ENCODE measurements at regions not wholly inside any gene's neighbourhood (a gene's known extent, or its start where the extent isn't known, plus 50 kb on each side); places are given as distances from the start of the nearest gene placed in this dataset.

DNA sequence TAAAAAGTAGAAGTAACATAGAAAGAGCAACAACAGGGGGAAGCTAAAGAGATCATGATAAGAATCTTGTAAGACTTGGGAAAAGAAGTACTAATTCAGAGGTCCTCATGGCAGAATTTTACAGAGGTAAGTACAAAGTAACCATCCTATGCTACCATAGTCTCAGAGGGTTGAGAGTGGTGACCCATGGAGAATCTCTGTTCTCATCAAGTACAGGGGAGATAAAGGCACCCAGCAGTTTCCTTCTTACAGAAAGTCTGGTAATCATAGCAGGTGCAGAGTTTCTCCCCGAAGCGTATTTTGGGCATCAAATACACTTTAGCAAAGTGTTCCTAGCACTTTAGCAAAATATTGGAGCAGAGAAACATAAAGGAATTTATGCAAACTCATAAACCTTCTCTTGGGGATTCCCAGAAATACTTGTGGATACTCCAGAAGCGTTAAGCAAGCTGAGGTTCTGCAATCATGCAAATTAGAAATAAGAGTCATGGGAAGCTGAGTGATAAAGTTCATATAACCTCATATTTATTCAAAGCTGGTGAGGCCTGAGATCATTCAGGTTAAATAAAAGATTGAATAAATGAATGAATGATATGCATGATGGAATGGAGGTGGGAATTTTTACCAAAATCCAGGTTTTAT lies 101.0 kb upstream of the SMC2 start:
- TF ChIP-seq CREB1 (CRISPR knock-in tag; IDR thresholded peaks at IDR 0.05; ENCODE audit: low read depth) (no peak), CTCF (conservative IDR thresholded peaks at IDR 0.05; ENCODE audit: low read depth in 2 of 2) (no peak), JUNB (IDR thresholded peaks at IDR 0.05; ENCODE audit: unreplicated experiment) (no peak), EZH2 (IDR thresholded peaks at IDR 0.05; ENCODE audit: low read depth, unreplicated experiment) (no peak)
